ENCODE measurements at regions not wholly inside any gene's neighbourhood (a gene's known extent, or its start where the extent isn't known, plus 50 kb on each side); places are given as distances from the start of the nearest gene placed in this dataset.

GRCh38 chr9:95620722-95621121 lies 104.0 kb upstream of the PTCH1 start:
- no peak for TF ChIP-seq CTCF (IDR thresholded peaks at IDR 0.05)
- no peak for TF ChIP-seq EZH2 (IDR thresholded peaks at IDR 0.05; ENCODE audit: borderline replicate concordance, insufficient read depth, low read depth, low read length, poor library complexity, severe bottlenecking)
